Skeletal muscle tissue (tissue), 3 donors: ENCODE measurements at regions not wholly inside any gene's neighbourhood (a gene's known extent, or its start where the extent isn't known, plus 50 kb on each side); places are given as distances from the start of the nearest gene placed in this dataset.
A peak's percentile ranks its signal among the peaks of the same experiment; 100 is the strongest.

Experiments
- H3K27ac ChIP-seq: one replicate; pipeline ENCODE4 v1.7.0; 2013; ENCODE audit warnings: mild to moderate bottlenecking, low read depth, low read length, inconsistent platforms
- H3K27me3 ChIP-seq, 3 donors: one replicate each; pipeline ENCODE4 v1.7.0; 2013; ENCODE audit warnings: low read length in 3 of 3; ENCODE audit not compliant: control insufficient read depth in 3 of 3, insufficient read depth in 3 of 3
- H3K36me3 ChIP-seq, 3 donors: one replicate each; pipeline ENCODE4 v1.7.0; 2013; ENCODE audit warnings: low read length in 3 of 3; ENCODE audit not compliant: control insufficient read depth in 3 of 3, insufficient read depth in 3 of 3
- H3K4me1 ChIP-seq, 3 donors: one replicate each; pipeline ENCODE4 v1.7.0; 2013; ENCODE audit warnings: low read length in 3 of 3, mild to moderate bottlenecking in 3 of 3; ENCODE audit not compliant: control insufficient read depth in 3 of 3, insufficient read depth in 3 of 3
- H3K4me3 ChIP-seq, 3 donors: one replicate each; pipeline ENCODE4 v1.7.0; 2013; ENCODE audit warnings: low read length in 3 of 3
- H3K9ac ChIP-seq, 3 donors: one replicate each; pipeline ENCODE4 v1.7.0; 2013; ENCODE audit warnings: low read length in 3 of 3, mild to moderate bottlenecking in 3 of 3, moderate library complexity in 2 of 3, low read depth in 1 of 3
- H3K9me3 ChIP-seq, 3 donors: one replicate each; pipeline ENCODE4 v1.7.0; 2013; ENCODE audit warnings: low read length in 3 of 3; ENCODE audit not compliant: control insufficient read depth in 3 of 3
- donor health status: Osteomylitis.

DNA sequence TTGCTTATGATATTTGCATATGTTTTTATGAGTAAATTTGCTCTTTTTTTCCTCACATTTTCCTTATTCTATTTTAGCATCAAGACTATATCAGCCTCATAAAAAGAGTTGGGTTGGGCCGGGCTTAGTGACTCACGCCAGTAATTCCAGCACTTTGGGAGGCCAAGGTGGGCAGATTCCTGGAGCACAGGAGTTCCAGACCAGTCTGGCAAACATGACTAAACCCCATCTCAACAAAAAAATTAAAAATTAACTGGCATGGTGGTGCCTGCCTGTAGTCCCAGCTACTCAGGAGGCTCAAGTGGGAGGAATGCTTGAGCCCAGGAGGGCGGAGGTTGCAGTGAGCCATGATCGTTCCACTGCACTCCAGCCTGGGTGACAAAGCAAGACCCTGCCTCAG lies 148.8 kb upstream of the ANO5 start:
- Histone ChIP-seq H3K9me3 (no peaks in the 10 kb centered on the region), H3K27me3 (no peaks in the 10 kb centered on the region), H3K9ac (no peak overlapping the region)

DNA sequence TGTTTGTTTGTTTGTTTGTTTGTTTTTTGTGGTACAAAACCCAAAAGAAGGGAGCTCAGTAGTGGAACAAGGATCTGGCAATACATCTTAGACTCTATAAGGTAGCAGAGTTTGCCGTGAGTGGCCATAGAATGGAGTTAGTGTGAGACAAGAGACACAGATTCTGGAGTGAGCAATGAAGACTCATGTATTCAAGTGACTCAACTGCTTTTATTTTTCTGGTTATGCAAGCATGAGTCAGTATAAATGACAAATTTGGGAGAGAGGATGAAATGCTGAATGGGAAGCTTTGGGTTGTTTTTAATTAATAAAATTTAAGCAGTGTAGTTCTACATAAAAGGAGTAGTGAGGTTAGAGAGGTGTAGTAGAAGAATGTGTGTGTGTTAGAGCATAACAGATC lies 143.6 kb upstream of the ANO5 start:
- no peaks in the 10 kb centered on the region for H3K27me3 ChIP-seq
- no peaks in the 10 kb centered on the region for H3K36me3 ChIP-seq
- no peak overlapping the region for H3K9ac ChIP-seq

More for the DNA sequence above, 148.8 kb upstream of the ANO5 start:
- Histone ChIP-seq H3K4me3 (no peak overlapping the region), H3K27ac (no peak overlapping the region), H3K36me3 (no peaks in the 10 kb centered on the region), H3K4me1 (no peaks in the 10 kb centered on the region)

DNA sequence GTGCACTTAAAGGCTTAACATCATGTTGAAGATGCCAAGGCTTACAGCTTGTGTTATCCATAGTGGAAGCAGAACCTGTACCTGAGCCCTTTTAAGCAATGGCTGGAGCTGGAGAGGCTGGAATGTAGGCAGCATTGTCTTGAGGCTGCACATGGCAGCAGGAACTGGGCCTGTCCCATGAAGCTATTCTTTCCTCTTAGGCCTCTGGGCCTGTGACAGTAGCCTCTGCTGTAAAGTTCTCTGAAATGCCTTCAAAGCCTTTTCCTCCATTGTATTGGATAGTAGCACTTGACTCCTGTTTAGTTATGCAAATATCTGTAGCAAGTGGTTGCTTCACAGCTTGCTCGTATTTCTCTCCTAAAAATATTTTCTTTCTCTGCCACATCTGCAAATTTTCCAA lies 127.4 kb upstream of the ANO5 start:
- Histone ChIP-seq H3K4me1 (no peaks in the 10 kb centered on the region), H3K27ac (no peak overlapping the region)

More for the DNA sequence above, 143.6 kb upstream of the ANO5 start:
- Histone ChIP-seq H3K4me3 (no peak overlapping the region), H3K4me1 (no peaks in the 10 kb centered on the region), H3K27ac (no peak overlapping the region), H3K9me3 (peaks cover 0 to 2% (median 0%) of the 10 kb centered on the region in 3 donors)

DNA sequence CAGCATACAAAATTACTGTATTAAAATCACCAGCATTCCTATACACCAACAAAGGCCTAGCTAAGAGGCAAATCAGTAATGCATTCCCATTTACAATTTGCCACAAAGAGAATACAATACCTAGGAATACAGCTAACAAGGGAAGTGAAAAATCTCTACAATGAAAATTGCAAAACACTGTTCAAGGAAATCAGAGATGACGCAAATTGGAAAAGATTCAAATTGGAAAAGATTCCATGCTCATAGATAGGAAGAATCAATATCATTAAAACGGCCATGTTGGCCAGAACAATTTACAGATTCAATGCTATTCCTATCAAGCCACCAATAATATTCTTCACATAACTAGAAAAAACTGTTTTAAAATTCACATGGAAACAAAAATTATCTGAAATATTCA lies 123.0 kb upstream of the ANO5 start:
- no peaks in the 10 kb centered on the region for H3K4me1 ChIP-seq
- no peak overlapping the region for H3K9ac ChIP-seq
- H3K9me3 ChIP-seq: peaks cover 5 to 8% (median 7%) of the 10 kb centered on the region in 3 donors
- H3K4me3 ChIP-seq: no peak overlapping the region
- no peak overlapping the region for H3K27ac ChIP-seq
- no peaks in the 10 kb centered on the region for H3K36me3 ChIP-seq
- no peaks in the 10 kb centered on the region for H3K27me3 ChIP-seq

More for the DNA sequence above, 127.4 kb upstream of the ANO5 start:
- H3K27me3 ChIP-seq: no peaks in the 10 kb centered on the region
- H3K36me3 ChIP-seq: no peaks in the 10 kb centered on the region
- no peak overlapping the region for H3K9ac ChIP-seq
- no peak overlapping the region for H3K4me3 ChIP-seq
- peaks cover 5 to 14% (median 7%) of the 10 kb centered on the region in 3 donors for H3K9me3 ChIP-seq

DNA sequence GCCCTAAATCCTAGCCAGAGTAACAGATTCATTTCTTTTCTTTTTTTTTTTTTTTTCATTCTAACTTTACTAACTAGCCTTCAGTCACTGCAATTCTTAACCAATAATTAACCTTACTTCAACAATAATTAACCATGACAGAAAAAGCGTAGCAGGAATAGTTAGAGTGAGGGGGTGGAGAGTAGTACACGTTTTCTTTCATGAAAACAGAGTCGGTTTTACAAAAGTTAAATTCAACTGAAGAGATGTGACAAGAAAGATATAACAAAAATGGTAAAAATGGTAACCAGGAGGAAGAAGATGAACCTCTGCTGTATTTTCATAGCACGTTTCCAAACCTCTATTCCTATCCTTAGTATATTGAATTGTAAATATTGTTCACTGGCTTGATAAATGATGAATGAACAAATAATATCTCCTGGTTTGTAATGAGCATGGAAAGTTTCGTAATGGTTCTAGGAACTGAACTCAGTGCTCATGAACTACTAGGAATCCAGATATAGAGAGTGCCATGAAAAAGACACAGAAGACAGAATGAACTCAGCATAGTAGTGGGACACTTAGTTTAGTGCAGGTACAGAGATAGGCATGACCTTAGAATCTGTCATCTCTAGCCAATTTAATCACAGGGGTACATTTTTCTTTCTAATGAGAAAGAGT lies 116.5 kb upstream of the ANO5 start:
- H3K9me3 ChIP-seq: no peaks in the 10 kb centered on the region
- H3K27me3 ChIP-seq: no peaks in the 10 kb centered on the region
- H3K27ac ChIP-seq: no peak overlapping the region
- no peaks in the 10 kb centered on the region for H3K36me3 ChIP-seq
- H3K4me3 ChIP-seq: no peak overlapping the region
- H3K9ac ChIP-seq: no peak overlapping the region
- H3K4me1 ChIP-seq: peaks cover 9 to 18% (median 11%) of the 10 kb centered on the region in 3 donors

DNA sequence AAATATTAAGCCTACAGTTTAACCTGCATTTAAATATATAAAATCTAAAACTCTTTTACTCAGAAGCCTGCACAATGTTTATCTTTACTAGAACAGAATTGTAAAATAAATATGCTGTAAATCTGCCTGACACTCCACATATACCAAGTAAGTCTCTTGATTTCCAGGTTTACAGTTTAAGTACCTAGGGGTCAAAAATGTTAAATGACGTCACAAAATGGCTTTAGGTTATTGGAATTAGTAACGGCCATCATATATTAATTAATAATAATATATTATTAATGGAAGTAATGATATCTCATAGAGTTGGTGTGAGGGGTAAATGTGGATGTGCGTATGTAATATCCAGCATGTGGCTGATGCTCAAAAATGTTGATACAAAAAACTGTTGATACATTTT lies 114.8 kb upstream of the ANO5 start:
- no peaks in the 10 kb centered on the region for H3K36me3 ChIP-seq
- no peak overlapping the region for H3K4me3 ChIP-seq
- peaks cover 9 to 18% (median 11%) of the 10 kb centered on the region in 3 donors for H3K4me1 ChIP-seq
- H3K27me3 ChIP-seq: no peaks in the 10 kb centered on the region
- H3K27ac ChIP-seq: no peak overlapping the region
- H3K9me3 ChIP-seq: no peaks in the 10 kb centered on the region
- no peak overlapping the region for H3K9ac ChIP-seq

DNA sequence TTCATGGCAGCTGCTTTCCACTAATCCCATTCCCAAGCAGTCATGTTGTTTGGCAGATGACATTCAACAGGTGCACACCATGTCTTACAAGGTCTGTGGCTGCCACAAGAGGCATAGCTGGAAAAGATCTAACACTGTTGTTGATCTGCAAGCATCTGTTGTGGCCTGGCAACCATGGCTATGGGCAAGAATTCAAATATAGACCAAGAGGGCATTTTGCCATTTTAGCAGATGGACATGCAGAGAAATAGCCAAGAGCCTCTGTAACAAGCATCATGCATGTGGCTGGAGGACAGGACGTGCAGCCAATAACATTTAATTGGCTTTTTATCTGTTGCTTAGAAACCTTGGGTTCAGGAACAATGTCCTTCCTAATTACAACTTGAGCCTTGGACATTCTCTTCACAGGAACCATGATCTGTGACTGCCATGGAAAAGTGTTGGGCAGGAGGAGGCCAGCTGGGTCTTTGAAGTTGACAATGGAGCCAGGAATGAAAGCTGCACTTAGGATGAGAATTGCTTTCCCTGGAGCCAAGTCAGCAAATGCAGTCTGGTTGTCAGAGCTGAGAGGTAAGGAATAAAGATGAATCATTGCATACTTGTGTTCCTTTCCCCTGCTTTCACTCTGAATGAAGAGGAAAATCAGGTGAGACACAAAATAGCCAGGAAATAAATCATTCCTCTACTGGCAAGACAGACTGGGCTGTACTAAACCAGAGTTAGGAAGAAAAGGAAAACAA lies 113.6 kb upstream of the ANO5 start:
- no peaks in the 10 kb centered on the region for H3K9me3 ChIP-seq

DNA sequence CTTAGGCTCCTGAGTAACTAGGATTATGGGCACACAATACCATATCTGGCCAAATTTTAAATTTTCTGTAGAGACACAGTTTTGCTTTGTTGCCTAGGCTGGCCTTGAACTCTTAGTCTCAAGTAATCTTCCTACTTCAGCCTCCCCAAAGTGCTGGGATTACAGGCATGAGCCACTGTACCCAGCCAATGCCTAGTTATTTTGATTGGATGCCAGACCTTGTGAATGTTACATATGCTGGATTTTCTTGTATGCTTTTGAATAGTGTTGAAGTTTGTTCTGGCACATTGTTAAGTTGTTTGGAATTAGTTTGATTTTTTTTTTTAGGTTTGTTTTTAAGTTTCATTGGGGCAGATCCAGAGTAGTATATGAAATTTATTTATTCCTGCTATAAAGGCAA lies 110.7 kb upstream of the ANO5 start:
- peaks cover 14 to 21% (median 15%) of the 10 kb centered on the region in 3 donors for H3K4me1 ChIP-seq
- H3K27ac ChIP-seq: no peak overlapping the region
- no peak overlapping the region for H3K9ac ChIP-seq
- H3K9me3 ChIP-seq: no peaks in the 10 kb centered on the region
- no peaks in the 10 kb centered on the region for H3K27me3 ChIP-seq
- H3K36me3 ChIP-seq: no peaks in the 10 kb centered on the region
- H3K4me3 ChIP-seq: no peak overlapping the region

More for the DNA sequence above, 113.6 kb upstream of the ANO5 start:
- H3K27ac ChIP-seq: peak overlapping the region; percentile 64
- H3K36me3 ChIP-seq: no peaks in the 10 kb centered on the region
- peaks cover 14 to 21% (median 15%) of the 10 kb centered on the region in 3 donors for H3K4me1 ChIP-seq
- H3K27me3 ChIP-seq: no peaks in the 10 kb centered on the region
- peak overlapping the region in 1 of 3 donors; percentile 40 for H3K9ac ChIP-seq
- peak overlapping the region in 2 of 3 donors; percentile 23 to 30 for H3K4me3 ChIP-seq

DNA sequence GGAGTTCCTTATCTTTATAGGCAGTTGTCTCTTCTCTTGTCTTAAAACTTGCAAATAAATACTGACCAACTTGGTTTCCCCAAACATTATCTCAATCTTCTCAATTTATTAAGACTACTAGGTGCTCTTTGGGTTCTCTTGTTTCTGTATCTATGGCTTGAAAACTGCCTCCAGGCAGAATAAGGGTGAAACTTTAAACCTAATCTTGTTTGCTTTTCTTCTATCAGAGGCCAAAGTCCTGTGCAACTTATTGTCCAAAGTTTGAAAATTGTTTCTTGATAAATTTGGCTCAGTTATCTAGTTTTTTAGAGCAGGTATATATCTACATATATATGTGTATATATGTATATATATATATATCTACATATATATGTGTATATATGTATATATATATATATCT lies 110.1 kb upstream of the ANO5 start:
- Histone ChIP-seq H3K27ac (no peak overlapping the region), H3K9ac (no peak overlapping the region), H3K4me1 (peaks cover 14 to 21% (median 15%) of the 10 kb centered on the region in 3 donors), H3K9me3 (no peaks in the 10 kb centered on the region), H3K36me3 (no peaks in the 10 kb centered on the region), H3K27me3 (no peaks in the 10 kb centered on the region), H3K4me3 (no peak overlapping the region)

DNA sequence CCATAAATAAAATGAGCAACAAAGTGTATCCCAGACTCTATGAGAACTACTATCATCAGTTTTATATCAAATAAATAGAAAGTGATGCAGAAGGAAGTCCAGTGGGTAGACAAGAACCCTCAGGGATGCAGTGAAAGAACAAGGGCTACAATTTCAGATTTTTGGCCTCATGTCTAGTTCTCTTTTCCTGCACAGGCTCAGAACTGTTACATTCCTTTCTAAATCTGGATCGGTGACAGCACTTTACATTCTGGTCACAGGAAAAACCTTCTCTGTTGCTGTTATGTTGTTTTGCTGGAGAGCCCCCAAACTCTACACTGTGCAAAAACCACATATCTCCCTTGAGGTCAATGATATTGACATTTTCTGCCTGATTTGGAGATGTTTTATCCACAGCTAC lies 108.8 kb upstream of the ANO5 start:
- Histone ChIP-seq H3K4me1 (peaks cover 9 to 14% (median 11%) of the 10 kb centered on the region in 3 donors), H3K9ac (no peak overlapping the region), H3K27ac (no peak overlapping the region), H3K27me3 (no peaks in the 10 kb centered on the region), H3K36me3 (no peaks in the 10 kb centered on the region), H3K9me3 (no peaks in the 10 kb centered on the region), H3K4me3 (no peak overlapping the region)
